ENCODE measurements at regions not wholly inside any gene's neighbourhood (a gene's known extent, or its start where the extent isn't known, plus 50 kb on each side); places are given as distances from the start of the nearest gene placed in this dataset.

DNA sequence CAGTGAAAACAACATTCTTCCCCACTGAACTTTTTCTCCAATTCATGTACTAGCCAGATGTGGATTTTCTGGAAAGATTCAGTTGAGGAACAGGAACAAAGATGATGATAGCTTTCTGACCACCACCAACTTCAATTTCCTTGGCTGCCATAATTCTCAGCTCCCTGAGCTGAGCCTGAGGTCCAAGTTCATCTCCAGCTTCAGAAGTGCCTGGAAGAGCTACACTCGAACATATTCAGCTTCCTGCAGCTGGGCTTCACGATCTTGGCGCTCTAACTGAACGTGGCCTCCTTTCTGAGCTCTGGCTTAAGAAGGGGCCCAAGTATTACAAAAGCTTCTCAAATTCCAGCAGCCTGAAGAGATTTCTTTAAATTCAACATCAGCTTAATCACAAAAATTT, 83.9 kb downstream of the QDPR start:
- peaks cover 2 to 20% (median 4%) of the 10 kb centered on the region in 7 donors for H3K9me3 Mint-ChIP-seq
- H4K20me1 ChIP-seq (ENCODE audit: insufficient read depth, low read length) = no peaks in the 10 kb centered on the region
- DNase-seq = no peak
- no peak overlapping the region for H3K9ac ChIP-seq (ENCODE audit: insufficient read depth, low read length, poor library complexity, severe bottlenecking)
- no peaks in the 10 kb centered on the region for H3K36me3 Mint-ChIP-seq
- H3K27ac ChIP-seq (ENCODE audit: low read depth in 1 of 2, low read length in 2 of 2) = no peak overlapping the region
- WGBS (ENCODE audit: insufficient coverage) = 84% methylated on average over 4 of the region's 4 CpGs
- no peak overlapping the region for H2AFZ ChIP-seq (ENCODE audit: insufficient read depth, low read depth, low read length, poor library complexity, severe bottlenecking)
- TF ChIP-seq, protein P1, sequence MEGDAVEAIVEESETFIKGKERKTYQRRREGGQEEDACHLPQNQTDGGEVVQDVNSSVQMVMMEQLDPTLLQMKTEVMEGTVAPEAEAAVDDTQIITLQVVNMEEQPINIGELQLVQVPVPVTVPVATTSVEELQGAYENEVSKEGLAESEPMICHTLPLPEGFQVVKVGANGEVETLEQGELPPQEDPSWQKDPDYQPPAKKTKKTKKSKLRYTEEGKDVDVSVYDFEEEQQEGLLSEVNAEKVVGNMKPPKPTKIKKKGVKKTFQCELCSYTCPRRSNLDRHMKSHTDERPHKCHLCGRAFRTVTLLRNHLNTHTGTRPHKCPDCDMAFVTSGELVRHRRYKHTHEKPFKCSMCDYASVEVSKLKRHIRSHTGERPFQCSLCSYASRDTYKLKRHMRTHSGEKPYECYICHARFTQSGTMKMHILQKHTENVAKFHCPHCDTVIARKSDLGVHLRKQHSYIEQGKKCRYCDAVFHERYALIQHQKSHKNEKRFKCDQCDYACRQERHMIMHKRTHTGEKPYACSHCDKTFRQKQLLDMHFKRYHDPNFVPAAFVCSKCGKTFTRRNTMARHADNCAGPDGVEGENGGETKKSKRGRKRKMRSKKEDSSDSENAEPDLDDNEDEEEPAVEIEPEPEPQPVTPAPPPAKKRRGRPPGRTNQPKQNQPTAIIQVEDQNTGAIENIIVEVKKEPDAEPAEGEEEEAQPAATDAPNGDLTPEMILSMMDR (IDR thresholded peaks at IDR 0.05) = no peak
- peaks cover 0 to 9% of the 10 kb centered on the region in 2 donors for H3K9me3 ChIP-seq (replicated peaks in 1 of 2; ENCODE audit: control insufficient read depth in 1 of 2, insufficient read depth in 1 of 2, low read length in 2 of 2)
- H3K36me3 ChIP-seq (replicated peaks in 1 of 2; ENCODE audit: control insufficient read depth in 1 of 2, insufficient read depth in 2 of 2, low read length in 2 of 2) = no peaks in the 10 kb centered on the region
- no peak overlapping the region for H3K27ac Mint-ChIP-seq
- H3K79me2 ChIP-seq (ENCODE audit: insufficient read depth, low read length) = no peaks in the 10 kb centered on the region
- H3K4me3 ChIP-seq (replicated peaks in 1 of 3; ENCODE audit: low read depth in 2 of 3, low read length in 3 of 3) = no peak overlapping the region
- no peaks in the 10 kb centered on the region for H3K4me1 Mint-ChIP-seq
- intact Hi-C loops (cut with micrococcal nuclease) = no loop called here
- H3K27me3 Mint-ChIP-seq (ENCODE audit: low read depth in 3 of 3) = no peaks in the 10 kb centered on the region
- no peaks in the 10 kb centered on the region for H3K4me1 ChIP-seq (ENCODE audit: control insufficient read depth in 1 of 2, insufficient read depth in 2 of 2, low read length in 2 of 2)
- H3K4me3 Mint-ChIP-seq = no peak overlapping the region
- H3K4me2 ChIP-seq (replicated peaks; ENCODE audit: extremely low read depth, low read length, poor library complexity, severe bottlenecking) = no peak overlapping the region
- no peaks in the 10 kb centered on the region for H3K27me3 ChIP-seq (ENCODE audit: control insufficient read depth in 2 of 2, insufficient read depth in 2 of 2, low read length in 2 of 2)

- Histone ChIP-seq H3K36me3 (replicated peaks in 1 of 2; ENCODE audit: control insufficient read depth in 1 of 2, insufficient read depth in 2 of 2, low read length in 2 of 2) (no peaks in the 10 kb centered on the region), H3K4me2 (replicated peaks; ENCODE audit: extremely low read depth, low read length, poor library complexity, severe bottlenecking) (no peak overlapping the region), H2AFZ (ENCODE audit: insufficient read depth, low read depth, low read length, poor library complexity, severe bottlenecking) (no peak overlapping the region), H3K79me2 (ENCODE audit: insufficient read depth, low read length) (no peaks in the 10 kb centered on the region), H3K9me3 (replicated peaks in 1 of 2; ENCODE audit: control insufficient read depth in 1 of 2, insufficient read depth in 1 of 2, low read length in 2 of 2) (peaks cover 0 to 12% of the 10 kb centered on the region in 2 donors), H3K27me3 (ENCODE audit: control insufficient read depth in 2 of 2, insufficient read depth in 2 of 2, low read length in 2 of 2) (no peaks in the 10 kb centered on the region), H3K4me1 (ENCODE audit: control insufficient read depth in 1 of 2, insufficient read depth in 2 of 2, low read length in 2 of 2) (no peaks in the 10 kb centered on the region), H3K27ac (ENCODE audit: low read depth in 1 of 2, low read length in 2 of 2) (no peak overlapping the region), H3K9ac (ENCODE audit: insufficient read depth, low read length, poor library complexity, severe bottlenecking) (no peak overlapping the region), H4K20me1 (ENCODE audit: insufficient read depth, low read length) (no peaks in the 10 kb centered on the region), H3K4me3 (replicated peaks in 1 of 3; ENCODE audit: low read depth in 2 of 3, low read length in 3 of 3) (no peak overlapping the region)
- Mint-ChIP-seq H3K9me3 (peaks cover 2 to 21% (median 4%) of the 10 kb centered on the region in 7 donors), H3K4me1 (no peaks in the 10 kb centered on the region), H3K36me3 (no peaks in the 10 kb centered on the region), H3K27me3 (ENCODE audit: low read depth in 3 of 3) (peaks cover 0 to 3% (median 0%) of the 10 kb centered on the region in 3 donors), H3K4me3 (no peak overlapping the region), H3K27ac (no peak overlapping the region)
- intact Hi-C loops (cut with micrococcal nuclease) = no loop called here
- WGBS (ENCODE audit: insufficient coverage) = 88% methylated on average over 4 of the region's 5 CpGs
- TF ChIP-seq, protein P1 (IDR thresholded peaks at IDR 0.05) = no peak
- DNase-seq = no peak
These were observed 85.7 kb downstream of the QDPR start for GRCh38 chr4:17426222-17426621.
